Endothelial cell of umbilical vein (primary cell): ENCODE measurements at regions not wholly inside any gene's neighbourhood (a gene's known extent, or its start where the extent isn't known, plus 50 kb on each side); places are given as distances from the start of the nearest gene placed in this dataset.

ENCODE experiments used
- BruUV-seq: library from RNA; stranded (reverse); fragments of 400-500 nt; replicated peaks from 2 replicates; lab custom pipeline; 2021; lab: Mats Ljungman, UMichigan
- CTCF ChIA-PET: fragments of 300-600, 350-600 bp; sonication (Branson Sonifier 250); formaldehyde crosslinking; loops from one replicate; lab custom pipeline; 2021; ENCODE audit warnings: antibody characterized with exemption, inconsistent platforms; lab: Charles Lee
- POLR2A ChIA-PET: fragments of 300-600, 350-600 bp; sonication (Branson Sonifier 250); formaldehyde crosslinking; loops from one replicate; lab custom pipeline; 2021; ENCODE audit warnings: antibody characterized with exemption, inconsistent platforms; lab: Charles Lee
- DNase-seq: peaks from one replicate; pipeline ENCODE4 v3.0.0-alpha.2; 2011; ENCODE audit warnings: low read depth, low spot score
- FAIRE-seq: peaks from 2 replicates; lab custom pipeline; 2011; peaks lifted over from hg19 to GRCh38; lab: Jason Lieb, UNC
- H2AFZ ChIP-seq: 2 replicates; pipeline ENCODE4 v1.6.0; 2012; ENCODE audit warnings: low read depth, low read length, control low read depth, inconsistent platforms
- H3K27ac ChIP-seq: 2 replicates; pipeline ENCODE4 v1.5.1; 2011; ENCODE audit warnings: low read depth, mild to moderate bottlenecking, control low read depth, low read length, moderate library complexity; ENCODE audit not compliant: insufficient read depth
- H3K27me3 ChIP-seq, 2 experiments: 2 replicates each; pipeline versions ENCODE4 v1.6.0 to v1.6.1; 2011; ENCODE audit warnings: low read length in 2 of 2, mixed read lengths in 1 of 2; ENCODE audit not compliant: control insufficient read depth in 2 of 2, insufficient read depth in 2 of 2
- H3K36me3 ChIP-seq, 2 experiments: 2 replicates in 1 of 2; 3 replicates in 1 of 2; pipeline ENCODE4 v1.5.1; 2011; ENCODE audit warnings: low read length in 2 of 2, mild to moderate bottlenecking in 1 of 2, moderate library complexity in 1 of 2; ENCODE audit not compliant: control insufficient read depth in 2 of 2, insufficient read depth in 2 of 2; ENCODE audit errors: extremely low read depth in 1 of 2
- H3K4me1 ChIP-seq: 3 replicates; pipeline ENCODE4 v1.5.1; 2011; ENCODE audit warnings: mild to moderate bottlenecking, low read length; ENCODE audit not compliant: control insufficient read depth, insufficient read depth; ENCODE audit errors: extremely low read depth
- H3K4me2 ChIP-seq: 2 replicates; pipeline ENCODE4 v1.6.1; 2011; ENCODE audit warnings: low read length, control low read depth, mixed read lengths; ENCODE audit not compliant: insufficient read depth
- H3K4me3 ChIP-seq, 3 experiments: fragments of 200-600 bp in 1 of 3; sonication (generic), shearing (Covaris generic) in 1 of 3; replicated peaks in 1 of 3; 2 replicates each; pipeline ENCODE4 v1.5.1; 2011 to 2016; ENCODE audit warnings: control low read depth in 3 of 3, low read length in 3 of 3, mild to moderate bottlenecking in 2 of 3, inconsistent platforms in 1 of 3, low read depth in 1 of 3, moderate library complexity in 1 of 3; ENCODE audit not compliant: insufficient read depth in 1 of 3
- H3K79me2 ChIP-seq: 2 replicates; pipeline ENCODE4 v1.6.0; 2012; ENCODE audit warnings: low read length, inconsistent platforms; ENCODE audit not compliant: control insufficient read depth, insufficient read depth
- H3K9ac ChIP-seq: replicated peaks from 2 replicates; pipeline ENCODE3; 2011; ENCODE audit warnings: low read length, control low read depth; ENCODE audit not compliant: insufficient read depth; ENCODE audit errors: extremely low read depth
- H3K9me1 ChIP-seq: replicated peaks from 3 replicates; pipeline ENCODE4 v1.6.0; 2011; ENCODE audit warnings: mild to moderate bottlenecking, low read length; ENCODE audit not compliant: control insufficient read depth, insufficient read depth; ENCODE audit errors: extremely low read depth
- H3K9me3 ChIP-seq: replicated peaks from 2 replicates; pipeline ENCODE4 v1.5.1; 2012; ENCODE audit warnings: low read length, inconsistent platforms; ENCODE audit not compliant: control insufficient read depth, insufficient read depth
- H4K20me1 ChIP-seq: replicated peaks from 2 replicates; pipeline ENCODE3; 2011; ENCODE audit warnings: mild to moderate bottlenecking, low read length; ENCODE audit not compliant: control insufficient read depth, insufficient read depth; ENCODE audit errors: extremely low read depth
- EZH2 ChIP-seq: IDR thresholded peaks from 2 replicates; pipeline ENCODE4 v1.6.1; 2012; ENCODE audit warnings: borderline replicate concordance, low read depth, mild to moderate bottlenecking, moderate library complexity, low read length, inconsistent platforms; ENCODE audit not compliant: severe bottlenecking
- FOS ChIP-seq: IDR thresholded peaks from 2 replicates; pipeline ENCODE4 v1.6.1; 2011; ENCODE audit warnings: mild to moderate bottlenecking, low read length, moderate library complexity, borderline replicate concordance; ENCODE audit not compliant: insufficient read depth
- GATA2 ChIP-seq: IDR thresholded peaks from 2 replicates; pipeline ENCODE4 v1.7.0; 2011; ENCODE audit warnings: low read depth, mild to moderate bottlenecking, moderate library complexity, mixed read lengths, low read length; ENCODE audit not compliant: insufficient read length, insufficient read depth
- JUN ChIP-seq: IDR thresholded peaks from 2 replicates; pipeline ENCODE4 v1.6.1; 2011; ENCODE audit warnings: borderline replicate concordance, low read depth; ENCODE audit not compliant: insufficient read length, insufficient read depth
- MYC ChIP-seq: IDR thresholded peaks from one replicate; pipeline ENCODE4 v1.6.1; 2011; ENCODE audit warnings: mild to moderate bottlenecking, low read depth, low read length
- POLR2A ChIP-seq: IDR thresholded peaks from 2 replicates; pipeline ENCODE4 v1.6.1; 2012; ENCODE audit warnings: low read depth, mild to moderate bottlenecking, control low read depth, low read length
- POLR2AphosphoS5 ChIP-seq: IDR thresholded peaks from 2 replicates; pipeline ENCODE4 v1.6.1; 2012; ENCODE audit warnings: low read depth, mild to moderate bottlenecking, control low read depth, low read length, moderate library complexity; ENCODE audit not compliant: insufficient read depth
- dilution Hi-C: fragments of 300-500 bp; cut with MboI; formaldehyde crosslinking; loops from one replicate; pipeline ENCODE4 v1.15.0; 2019; ENCODE audit warnings: low sequenced_read_pairs; ENCODE audit not compliant: extremely low pct_ligation_motif_present
- intact Hi-C: fragments of 100-400 bp; cut with micrococcal nuclease; formaldehyde crosslinking; loops from one replicate; pipeline ENCODE4 v1.10.0; 2022
- TF ChIP-seq, protein P1 (sequence below), 2 donors: IDR thresholded peaks; 1 replicate in 1 of 2; 2 replicates in 1 of 2; pipeline ENCODE4 v1.5.1; 2011; ENCODE audit warnings: low read length in 2 of 2, mild to moderate bottlenecking in 2 of 2, moderate library complexity in 2 of 2, control low read depth in 1 of 2, inconsistent platforms in 1 of 2, low read depth in 1 of 2; ENCODE audit not compliant: insufficient read depth in 1 of 2; ENCODE audit errors: extremely low read depth in 1 of 2
- TF ChIP-seq, protein P2 (sequence below): IDR thresholded peaks from 2 replicates; pipeline ENCODE4 v1.6.1; 2011; ENCODE audit not compliant: insufficient read depth, insufficient read length

DNA sequence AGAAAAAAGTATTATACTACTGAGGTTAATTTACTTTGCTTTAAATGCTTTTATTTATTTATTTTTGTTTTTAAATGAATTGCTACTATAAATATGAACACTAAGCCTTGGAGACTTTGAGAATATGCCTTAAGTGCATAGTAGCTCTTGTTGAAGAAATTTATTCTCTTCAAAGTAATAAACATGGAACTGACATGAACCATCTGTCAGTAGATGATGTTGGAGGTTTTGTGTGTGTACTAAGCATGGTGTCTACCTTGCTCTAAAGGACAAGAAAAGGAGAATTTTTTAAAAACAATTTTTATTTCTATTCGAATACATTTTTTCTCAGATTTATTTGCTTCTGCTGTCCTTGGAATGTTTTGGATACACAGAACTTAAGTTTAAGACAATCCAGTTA, 81.1 kb upstream of the PDZRN3 start:
- no peaks in the 10 kb centered on the region for H3K79me2 ChIP-seq
- TF ChIP-seq EZH2 (no peak), JUN (no peak), POLR2A (no peak), MYC (no peak), POLR2AphosphoS5 (no peak), GATA2 (no peak), FOS (no peak)
- TF ChIP-seq, protein P1, sequence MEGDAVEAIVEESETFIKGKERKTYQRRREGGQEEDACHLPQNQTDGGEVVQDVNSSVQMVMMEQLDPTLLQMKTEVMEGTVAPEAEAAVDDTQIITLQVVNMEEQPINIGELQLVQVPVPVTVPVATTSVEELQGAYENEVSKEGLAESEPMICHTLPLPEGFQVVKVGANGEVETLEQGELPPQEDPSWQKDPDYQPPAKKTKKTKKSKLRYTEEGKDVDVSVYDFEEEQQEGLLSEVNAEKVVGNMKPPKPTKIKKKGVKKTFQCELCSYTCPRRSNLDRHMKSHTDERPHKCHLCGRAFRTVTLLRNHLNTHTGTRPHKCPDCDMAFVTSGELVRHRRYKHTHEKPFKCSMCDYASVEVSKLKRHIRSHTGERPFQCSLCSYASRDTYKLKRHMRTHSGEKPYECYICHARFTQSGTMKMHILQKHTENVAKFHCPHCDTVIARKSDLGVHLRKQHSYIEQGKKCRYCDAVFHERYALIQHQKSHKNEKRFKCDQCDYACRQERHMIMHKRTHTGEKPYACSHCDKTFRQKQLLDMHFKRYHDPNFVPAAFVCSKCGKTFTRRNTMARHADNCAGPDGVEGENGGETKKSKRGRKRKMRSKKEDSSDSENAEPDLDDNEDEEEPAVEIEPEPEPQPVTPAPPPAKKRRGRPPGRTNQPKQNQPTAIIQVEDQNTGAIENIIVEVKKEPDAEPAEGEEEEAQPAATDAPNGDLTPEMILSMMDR (IDR thresholded peaks at IDR 0.05; ENCODE audit: extremely low read depth in 1 of 2, insufficient read depth in 1 of 2, low read depth in 1 of 2, low read length in 2 of 2), result no peak
- TF ChIP-seq, protein P2, sequence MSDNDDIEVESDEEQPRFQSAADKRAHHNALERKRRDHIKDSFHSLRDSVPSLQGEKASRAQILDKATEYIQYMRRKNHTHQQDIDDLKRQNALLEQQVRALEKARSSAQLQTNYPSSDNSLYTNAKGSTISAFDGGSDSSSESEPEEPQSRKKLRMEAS, result no peak
- no peak overlapping the region for H3K27ac ChIP-seq
- no peak overlapping the region for H2AFZ ChIP-seq
- H3K9me1 ChIP-seq, result no peaks in the 10 kb centered on the region
- POLR2A ChIA-PET, result no interaction called here
- H3K4me3 ChIP-seq, result no peak overlapping the region
- no peaks in the 10 kb centered on the region for H3K4me1 ChIP-seq
- no peaks in the 10 kb centered on the region for H4K20me1 ChIP-seq
- dilution Hi-C loops (no loop called here), intact Hi-C loops (no loop called here)
- BruUV-seq, result no TSS peak
- no peaks in the 10 kb centered on the region for H3K27me3 ChIP-seq
- DNase-seq, result no peak
- no peak for FAIRE-seq
- H3K4me2 ChIP-seq, result no peak overlapping the region
- H3K9me3 ChIP-seq, result no peaks in the 10 kb centered on the region
- CTCF ChIA-PET, result no interaction called here
- no peaks in the 10 kb centered on the region for H3K36me3 ChIP-seq
- no peak overlapping the region for H3K9ac ChIP-seq
